Duodenal mucosa (tissue), 2 donors: ENCODE measurements at regions not wholly inside any gene's neighbourhood (a gene's known extent, or its start where the extent isn't known, plus 50 kb on each side); places are given as distances from the start of the nearest gene placed in this dataset.

Experiments used
- H3K27ac ChIP-seq: one replicate; pipeline ENCODE4 v1.7.0; 2013; ENCODE audit warnings: low read depth, low read length
- H3K27me3 ChIP-seq, 2 donors: one replicate each; pipeline ENCODE4 v1.7.0; 2013; ENCODE audit warnings: low read length in 2 of 2, control low read depth in 1 of 2; ENCODE audit not compliant: insufficient read depth in 2 of 2, control insufficient read depth in 1 of 2
- H3K36me3 ChIP-seq, 2 donors: one replicate each; pipeline ENCODE4 v1.7.0; 2013; ENCODE audit warnings: low read length in 2 of 2, control low read depth in 1 of 2; ENCODE audit not compliant: insufficient read depth in 2 of 2, control insufficient read depth in 1 of 2
- H3K4me1 ChIP-seq, 2 donors: one replicate each; pipeline ENCODE4 v1.7.0; 2013; ENCODE audit warnings: low read length in 2 of 2, control low read depth in 1 of 2; ENCODE audit not compliant: insufficient read depth in 2 of 2, control insufficient read depth in 1 of 2
- H3K4me3 ChIP-seq, 2 donors: one replicate each; pipeline ENCODE4 v1.7.0; 2013; ENCODE audit warnings: low read length in 2 of 2, low read depth in 1 of 2
- H3K9ac ChIP-seq, 2 donors: one replicate each; pipeline ENCODE4 v1.7.0; 2013; ENCODE audit warnings: low read length in 2 of 2, low read depth in 1 of 2
- H3K9me3 ChIP-seq, 2 donors: one replicate each; pipeline ENCODE4 v1.7.0; 2013; ENCODE audit warnings: low read length in 2 of 2, control low read depth in 1 of 2; ENCODE audit not compliant: control insufficient read depth in 1 of 2

DNA sequence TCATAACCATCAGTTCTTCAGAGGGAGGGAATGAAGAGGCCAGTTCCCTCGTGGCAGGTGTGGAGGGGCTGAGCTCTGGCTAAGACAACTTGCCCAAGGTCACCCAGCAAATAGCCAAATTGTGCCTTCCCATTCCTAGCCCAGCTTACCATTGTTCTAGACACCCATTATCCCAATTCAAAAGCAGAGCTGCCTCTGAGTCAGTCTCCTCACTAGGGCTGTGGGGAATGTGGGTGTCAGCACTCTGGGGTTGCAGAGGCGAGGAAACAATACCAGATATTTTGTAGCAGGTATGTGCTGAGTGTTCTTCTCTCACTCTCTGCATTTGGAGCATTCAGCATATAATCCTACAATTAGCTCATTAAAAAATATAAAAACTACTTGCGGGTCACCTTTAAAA, 270.8 kb downstream of the PSAT1 start:
- Histone ChIP-seq H3K36me3 (no peaks in the 10 kb centered on the region), H3K4me1 (no peaks in the 10 kb centered on the region), H3K9me3 (no peaks in the 10 kb centered on the region), H3K27me3 (no peaks in the 10 kb centered on the region), H3K27ac (no peak overlapping the region), H3K9ac (no peak overlapping the region), H3K4me3 (no peak overlapping the region)

DNA sequence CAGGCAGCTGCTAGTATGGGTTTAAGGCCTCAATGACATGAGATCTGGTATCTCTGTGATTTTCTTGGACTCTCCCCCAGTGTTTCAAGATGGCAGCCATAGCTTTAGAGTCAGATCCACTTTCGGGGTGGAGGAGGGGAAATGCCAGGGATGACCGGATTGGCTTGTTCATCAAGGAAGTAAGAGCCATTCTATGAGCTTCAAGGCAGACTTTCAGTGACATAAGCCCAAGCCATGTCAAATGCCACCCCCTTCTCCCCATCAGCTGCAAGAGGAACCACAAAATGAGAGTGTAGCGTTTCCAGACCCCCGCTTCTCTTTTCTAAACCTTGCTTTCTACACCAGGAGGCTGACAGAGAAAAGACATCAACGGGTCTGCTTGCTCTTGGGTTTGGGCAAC, 271.8 kb downstream of the PSAT1 start:
- no peaks in the 10 kb centered on the region for H3K36me3 ChIP-seq
- no peaks in the 10 kb centered on the region for H3K9me3 ChIP-seq
- H3K27me3 ChIP-seq = no peaks in the 10 kb centered on the region
- no peak overlapping the region for H3K27ac ChIP-seq
- no peaks in the 10 kb centered on the region for H3K4me1 ChIP-seq
- H3K4me3 ChIP-seq = no peak overlapping the region
- H3K9ac ChIP-seq = no peak overlapping the region

DNA sequence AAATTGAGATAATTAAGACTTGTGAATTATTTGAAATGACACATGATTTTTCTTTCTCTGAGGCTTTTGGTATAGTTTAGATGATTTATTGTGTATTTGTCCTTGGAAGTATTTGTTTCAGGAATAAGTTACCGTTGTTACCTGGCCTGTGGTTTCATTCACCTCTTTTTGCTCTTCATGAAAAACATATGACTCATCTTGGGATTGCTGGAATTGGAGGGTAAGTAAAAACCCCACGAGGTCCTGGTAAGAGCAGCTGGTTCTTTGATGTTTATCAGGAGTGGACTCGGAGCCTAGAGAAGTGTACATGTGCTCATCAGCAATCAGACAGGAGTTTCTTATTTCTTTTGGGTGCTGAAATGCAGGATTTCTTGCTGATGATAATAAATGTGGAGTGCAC, 275.3 kb downstream of the PSAT1 start:
- H3K27me3 ChIP-seq = no peaks in the 10 kb centered on the region
- no peak overlapping the region for H3K27ac ChIP-seq
- H3K36me3 ChIP-seq = no peaks in the 10 kb centered on the region
- H3K4me3 ChIP-seq = no peak overlapping the region
- H3K4me1 ChIP-seq = no peaks in the 10 kb centered on the region
- no peaks in the 10 kb centered on the region for H3K9me3 ChIP-seq
- no peak overlapping the region for H3K9ac ChIP-seq

DNA sequence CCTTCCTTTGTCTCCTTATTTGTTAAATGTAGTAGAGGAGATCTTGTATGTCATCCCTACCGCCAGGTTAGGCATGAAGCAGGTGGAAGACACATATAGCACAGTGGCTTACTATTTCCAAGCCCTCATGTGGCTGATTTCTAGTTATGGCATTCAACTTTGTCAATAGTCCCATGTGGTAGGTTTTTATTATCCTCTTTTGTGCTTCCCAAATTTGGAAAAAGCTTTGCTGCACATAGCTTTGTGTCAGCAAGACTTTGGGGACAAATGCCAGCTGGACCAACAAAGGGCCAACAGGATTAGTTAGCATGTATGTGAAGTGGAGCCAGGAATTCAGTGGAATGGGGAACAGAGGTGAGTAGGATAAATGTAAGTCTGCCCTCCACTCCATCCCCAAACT, 276.3 kb downstream of the PSAT1 start:
- Histone ChIP-seq H3K36me3 (no peaks in the 10 kb centered on the region), H3K9ac (no peak overlapping the region), H3K27me3 (no peaks in the 10 kb centered on the region), H3K4me3 (no peak overlapping the region), H3K4me1 (no peaks in the 10 kb centered on the region), H3K27ac (no peak overlapping the region), H3K9me3 (no peaks in the 10 kb centered on the region)

DNA sequence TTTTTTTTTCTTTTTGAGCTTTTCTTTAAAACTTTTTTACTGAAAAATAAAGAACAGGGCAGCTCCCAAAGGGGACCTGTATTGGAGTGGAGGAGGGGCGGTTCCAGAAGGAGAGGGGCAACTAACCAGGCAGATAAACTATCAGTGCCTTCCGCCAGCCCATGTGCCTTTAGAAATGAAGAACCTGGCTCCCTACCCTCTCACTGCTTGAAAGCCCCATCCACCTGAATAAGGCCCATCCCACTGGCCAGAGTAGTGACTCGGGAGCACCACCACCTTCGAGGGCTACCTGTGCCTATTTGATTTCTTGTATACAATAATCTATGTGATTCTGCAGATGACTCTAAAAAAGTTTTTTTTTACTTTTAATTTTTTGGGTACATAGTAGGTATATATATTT, 276.7 kb downstream of the PSAT1 start:
- no peaks in the 10 kb centered on the region for H3K36me3 ChIP-seq
- no peaks in the 10 kb centered on the region for H3K27me3 ChIP-seq
- H3K9me3 ChIP-seq = no peaks in the 10 kb centered on the region
- H3K4me1 ChIP-seq = no peaks in the 10 kb centered on the region
- no peak overlapping the region for H3K27ac ChIP-seq
- H3K4me3 ChIP-seq = no peak overlapping the region
- no peak overlapping the region for H3K9ac ChIP-seq

DNA sequence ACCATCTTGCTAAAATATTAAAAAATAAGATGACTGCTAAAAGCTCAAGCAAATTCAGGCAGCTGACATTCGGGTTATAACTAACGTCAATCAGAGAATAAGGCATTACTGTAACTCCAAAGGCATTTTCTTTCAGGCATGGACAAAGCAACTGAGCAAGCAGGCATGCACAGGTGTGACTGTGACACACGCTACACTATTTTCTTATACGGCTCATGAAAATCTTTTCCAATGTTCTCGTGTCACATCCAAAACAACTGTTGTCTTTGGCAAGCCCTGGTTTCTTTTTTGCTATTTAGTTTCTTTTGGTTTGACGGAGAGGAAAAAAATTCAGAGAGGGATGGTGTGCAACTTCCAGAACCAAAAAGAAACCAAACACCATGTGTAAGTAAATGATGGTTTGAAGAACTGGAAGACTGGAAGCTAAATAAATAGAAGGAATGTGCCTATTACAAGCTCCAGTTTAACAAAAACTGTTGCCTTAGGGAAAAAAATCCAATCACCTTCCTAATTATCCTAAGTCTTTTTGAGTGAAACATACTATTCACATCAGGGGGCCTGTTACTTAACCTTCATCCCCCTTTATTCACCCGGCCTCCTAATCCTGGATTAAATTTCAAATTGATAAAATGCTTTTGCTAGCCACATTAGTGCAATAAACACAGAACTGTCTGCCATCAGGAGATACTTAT, 277.6 kb downstream of the PSAT1 start:
- H3K36me3 ChIP-seq = no peaks in the 10 kb centered on the region
- H3K27me3 ChIP-seq = no peaks in the 10 kb centered on the region
- no peak overlapping the region for H3K9ac ChIP-seq
- no peaks in the 10 kb centered on the region for H3K4me1 ChIP-seq
- no peaks in the 10 kb centered on the region for H3K9me3 ChIP-seq
- no peak overlapping the region for H3K4me3 ChIP-seq
- H3K27ac ChIP-seq = no peak overlapping the region

DNA sequence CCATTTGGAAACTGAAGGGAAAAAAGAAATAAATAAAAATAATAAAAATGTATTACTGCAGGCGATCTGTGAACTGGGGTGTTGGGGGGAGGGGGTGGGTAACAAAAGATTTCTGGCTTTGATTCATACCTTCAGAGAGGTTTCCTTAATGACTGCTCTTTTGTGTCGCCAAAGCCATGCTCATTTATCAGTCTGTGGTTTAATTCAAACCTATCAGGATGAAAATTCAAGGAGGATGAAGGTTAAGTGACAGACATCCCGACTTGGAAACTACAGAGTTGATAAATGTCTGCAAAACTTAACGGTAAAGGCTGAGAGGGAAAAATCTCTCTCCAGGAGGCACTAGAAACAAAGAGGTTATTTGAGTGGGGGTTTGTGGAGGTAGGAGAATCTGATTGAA, 278.2 kb downstream of the PSAT1 start:
- Histone ChIP-seq H3K9me3 (no peaks in the 10 kb centered on the region), H3K27ac (no peak overlapping the region), H3K36me3 (no peaks in the 10 kb centered on the region), H3K4me3 (no peak overlapping the region), H3K9ac (no peak overlapping the region), H3K4me1 (no peaks in the 10 kb centered on the region), H3K27me3 (no peaks in the 10 kb centered on the region)

DNA sequence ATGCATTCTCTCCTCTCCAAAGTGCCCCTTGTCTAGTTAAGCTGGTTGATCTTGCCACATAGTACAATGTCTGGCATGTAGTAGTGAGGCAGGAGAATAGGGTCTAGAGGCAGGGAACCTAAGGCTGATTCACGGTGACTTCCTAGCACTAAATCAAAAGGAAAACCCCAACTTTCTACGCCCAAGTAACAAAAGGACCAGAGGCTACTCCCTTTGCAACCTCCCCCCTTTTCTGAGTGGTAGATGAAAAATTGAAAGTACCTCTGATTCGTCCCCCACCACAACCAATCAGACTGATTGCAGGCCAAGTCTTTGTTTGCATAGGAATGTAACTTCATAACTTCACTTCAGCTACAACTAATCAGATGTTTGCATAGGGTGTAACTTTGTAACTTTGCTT, 278.8 kb downstream of the PSAT1 start:
- Histone ChIP-seq H3K9me3 (no peaks in the 10 kb centered on the region), H3K27ac (no peak overlapping the region), H3K4me3 (no peak overlapping the region), H3K4me1 (no peaks in the 10 kb centered on the region), H3K9ac (no peak overlapping the region), H3K36me3 (no peaks in the 10 kb centered on the region), H3K27me3 (no peaks in the 10 kb centered on the region)

DNA sequence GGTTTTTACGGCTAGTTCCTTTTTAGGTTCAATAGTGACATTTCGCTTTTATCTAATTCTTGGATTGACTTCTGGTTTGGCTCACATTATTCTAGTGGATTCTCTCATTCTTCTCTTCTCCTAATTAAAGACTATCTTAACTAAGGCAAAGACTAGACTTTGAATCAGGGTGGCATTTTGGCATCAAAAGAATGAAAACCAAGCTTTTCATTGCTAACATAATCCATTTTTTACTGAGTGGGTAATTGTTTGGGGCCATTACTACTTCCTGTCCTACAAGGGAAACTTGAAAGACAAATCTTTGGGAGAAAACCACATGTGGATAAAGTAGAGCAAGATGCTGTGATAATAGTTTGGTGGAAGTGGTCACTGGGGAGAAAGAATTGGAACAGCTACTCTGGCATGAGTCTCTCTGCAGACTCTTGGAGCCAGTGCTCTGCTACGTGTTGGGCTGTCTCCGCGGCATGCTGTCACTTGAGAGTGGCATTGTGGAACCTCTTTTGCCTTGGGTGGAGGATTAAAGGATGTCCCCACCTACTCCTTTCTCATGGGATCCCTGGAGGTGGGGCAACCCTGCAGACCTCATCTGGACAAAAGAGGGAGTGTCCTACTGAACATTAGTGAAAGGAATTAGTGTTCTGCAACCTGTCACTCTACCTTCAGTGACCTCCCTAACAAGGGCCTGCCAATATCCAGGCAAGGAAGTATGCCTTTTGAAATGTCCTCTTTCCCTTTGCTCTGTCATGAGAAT, 280.4 kb downstream of the PSAT1 start:
- no peaks in the 10 kb centered on the region for H3K27me3 ChIP-seq
- H3K9ac ChIP-seq = no peak overlapping the region
- no peak overlapping the region for H3K4me3 ChIP-seq
- H3K36me3 ChIP-seq = no peaks in the 10 kb centered on the region
- no peaks in the 10 kb centered on the region for H3K9me3 ChIP-seq
- H3K27ac ChIP-seq = no peak overlapping the region
- H3K4me1 ChIP-seq = no peaks in the 10 kb centered on the region

DNA sequence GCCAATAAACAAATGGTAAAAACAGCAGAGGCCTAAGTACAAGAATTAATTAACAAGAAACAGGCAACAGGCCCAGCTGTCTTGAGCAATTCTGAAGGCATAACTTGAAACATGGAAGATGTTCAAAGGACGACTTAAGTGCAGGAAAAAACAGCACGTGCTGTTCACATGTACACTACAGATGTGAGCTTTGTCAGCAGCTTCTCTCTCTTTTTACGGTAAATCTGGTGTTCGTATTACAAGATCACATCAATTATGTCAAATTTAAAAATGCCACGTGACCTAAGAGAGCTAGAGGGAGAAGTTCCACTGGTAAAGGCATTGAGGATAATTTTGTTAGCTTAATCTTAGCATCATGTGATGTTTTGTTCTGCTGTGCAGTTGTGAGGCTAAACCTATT, 281.1 kb downstream of the PSAT1 start:
- Histone ChIP-seq H3K27me3 (no peaks in the 10 kb centered on the region), H3K27ac (no peak overlapping the region), H3K4me3 (no peak overlapping the region), H3K36me3 (no peaks in the 10 kb centered on the region), H3K9ac (no peak overlapping the region), H3K9me3 (no peaks in the 10 kb centered on the region), H3K4me1 (no peaks in the 10 kb centered on the region)
